ENCODE measurements at regions not wholly inside any gene's neighbourhood (a gene's known extent, or its start where the extent isn't known, plus 50 kb on each side); places are given as distances from the start of the nearest gene placed in this dataset.

DNA sequence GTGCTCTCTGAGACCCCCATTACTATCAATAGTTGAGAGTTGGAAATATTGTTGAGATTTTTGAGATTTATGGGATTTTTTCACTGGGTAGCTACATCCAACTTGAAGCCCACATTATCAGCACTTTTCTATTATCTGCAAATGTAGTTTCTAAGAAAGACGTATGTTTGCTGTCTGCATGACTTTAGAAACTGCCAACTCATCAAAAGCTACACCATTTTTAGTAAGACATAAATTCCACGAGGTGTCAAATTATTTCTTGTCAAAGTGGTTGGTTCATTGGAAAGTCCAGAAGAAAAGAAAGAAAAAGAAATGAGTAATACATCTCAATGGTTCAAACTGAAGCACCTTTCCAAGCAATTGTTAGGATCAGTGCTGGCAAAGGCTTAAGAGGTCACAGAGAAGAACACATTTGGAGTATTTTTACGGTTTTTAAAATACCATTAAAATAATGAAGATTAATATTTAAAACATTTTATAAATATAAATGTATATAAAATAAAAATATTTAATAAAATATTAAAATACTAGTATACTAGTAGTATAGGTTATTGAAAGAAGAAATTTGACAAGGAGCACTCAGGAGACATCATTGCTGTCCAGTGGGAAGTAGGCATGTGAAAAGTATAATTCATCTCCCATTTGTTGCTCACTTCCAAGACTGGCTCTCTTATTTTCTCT is 463.5 kb downstream of the TAFA4 start:
- peaks cover 7% of the 10 kb centered on the region for H3K27me3 Mint-ChIP-seq (ENCODE audit: low read depth)
- H3K27ac Mint-ChIP-seq (ENCODE audit: unreplicated experiment), result no peak overlapping the region
- no peaks in the 10 kb centered on the region for H3K4me1 Mint-ChIP-seq
- H3K4me3 Mint-ChIP-seq, result no peak overlapping the region
- H3K9me3 Mint-ChIP-seq, result no peaks in the 10 kb centered on the region
- no peaks in the 10 kb centered on the region for H3K36me3 Mint-ChIP-seq (ENCODE audit: low read depth)
- no peak for DNase-seq (ENCODE audit: low read depth, low spot score)
- TF ChIP-seq, protein P1, sequence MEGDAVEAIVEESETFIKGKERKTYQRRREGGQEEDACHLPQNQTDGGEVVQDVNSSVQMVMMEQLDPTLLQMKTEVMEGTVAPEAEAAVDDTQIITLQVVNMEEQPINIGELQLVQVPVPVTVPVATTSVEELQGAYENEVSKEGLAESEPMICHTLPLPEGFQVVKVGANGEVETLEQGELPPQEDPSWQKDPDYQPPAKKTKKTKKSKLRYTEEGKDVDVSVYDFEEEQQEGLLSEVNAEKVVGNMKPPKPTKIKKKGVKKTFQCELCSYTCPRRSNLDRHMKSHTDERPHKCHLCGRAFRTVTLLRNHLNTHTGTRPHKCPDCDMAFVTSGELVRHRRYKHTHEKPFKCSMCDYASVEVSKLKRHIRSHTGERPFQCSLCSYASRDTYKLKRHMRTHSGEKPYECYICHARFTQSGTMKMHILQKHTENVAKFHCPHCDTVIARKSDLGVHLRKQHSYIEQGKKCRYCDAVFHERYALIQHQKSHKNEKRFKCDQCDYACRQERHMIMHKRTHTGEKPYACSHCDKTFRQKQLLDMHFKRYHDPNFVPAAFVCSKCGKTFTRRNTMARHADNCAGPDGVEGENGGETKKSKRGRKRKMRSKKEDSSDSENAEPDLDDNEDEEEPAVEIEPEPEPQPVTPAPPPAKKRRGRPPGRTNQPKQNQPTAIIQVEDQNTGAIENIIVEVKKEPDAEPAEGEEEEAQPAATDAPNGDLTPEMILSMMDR (conservative IDR thresholded peaks at IDR 0.05), result no peak

DNA sequence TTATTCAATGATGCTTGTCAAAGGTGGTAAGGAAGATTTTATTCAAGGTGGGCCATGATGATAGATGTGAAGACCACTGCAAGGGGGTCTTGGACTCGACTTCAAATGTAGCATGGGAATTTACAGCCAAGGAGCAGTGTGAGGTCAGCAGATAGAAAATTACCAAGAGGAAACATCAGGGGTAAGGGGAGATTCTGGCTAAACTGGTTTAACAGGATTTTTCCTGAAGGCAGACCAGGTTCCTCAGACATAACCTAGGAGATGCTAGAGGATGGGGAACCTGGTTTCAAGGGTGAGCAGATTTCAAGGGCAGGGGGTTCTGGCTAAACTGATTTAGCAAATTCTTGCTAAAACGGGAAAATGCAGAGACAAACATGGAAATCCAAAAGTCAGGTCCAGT is 464.9 kb downstream of the TAFA4 start:
- Mint-ChIP-seq H3K27me3 (ENCODE audit: low read depth) (peaks cover 7% of the 10 kb centered on the region), H3K9me3 (no peaks in the 10 kb centered on the region), H3K36me3 (ENCODE audit: low read depth) (no peaks in the 10 kb centered on the region), H3K27ac (ENCODE audit: unreplicated experiment) (no peak overlapping the region), H3K4me1 (no peaks in the 10 kb centered on the region), H3K4me3 (no peak overlapping the region)
- no peak for DNase-seq (ENCODE audit: low read depth, low spot score)
- TF ChIP-seq, protein P1 (conservative IDR thresholded peaks at IDR 0.05), result no peak

DNA sequence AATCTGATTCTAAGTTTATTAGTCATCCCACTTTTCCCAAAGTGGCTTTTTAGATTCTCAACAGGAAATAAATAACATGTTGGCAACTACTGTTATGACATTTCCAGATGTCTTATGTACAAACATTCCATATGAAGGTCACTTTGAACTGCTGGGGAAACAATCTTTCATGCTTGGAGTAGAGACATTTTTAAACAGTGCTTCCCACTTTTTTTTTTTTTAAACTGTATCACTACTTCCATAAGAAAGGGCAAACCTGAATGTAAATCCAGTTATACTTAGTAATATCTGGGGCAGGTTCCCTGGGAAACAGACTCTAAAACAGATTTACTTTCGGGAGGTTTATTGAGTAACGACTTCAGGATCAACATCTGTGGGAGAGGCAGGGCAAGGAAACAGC is 473.8 kb downstream of the TAFA4 start:
- Mint-ChIP-seq H3K4me3 (no peak overlapping the region), H3K36me3 (ENCODE audit: low read depth) (no peaks in the 10 kb centered on the region)

GRCh38 chr3:68448510-68449383 is 483.6 kb downstream of the TAFA4 start:
- H3K9me3 Mint-ChIP-seq, result no peaks in the 10 kb centered on the region
- H3K4me3 Mint-ChIP-seq, result no peak overlapping the region
- no peaks in the 10 kb centered on the region for H3K27me3 Mint-ChIP-seq (ENCODE audit: low read depth)
- no peak for DNase-seq (ENCODE audit: low read depth, low spot score)
- H3K36me3 Mint-ChIP-seq (ENCODE audit: low read depth), result no peaks in the 10 kb centered on the region
- TF ChIP-seq, protein P1 (conservative IDR thresholded peaks at IDR 0.05), result no peak
- no peaks in the 10 kb centered on the region for H3K4me1 Mint-ChIP-seq
- no peak overlapping the region for H3K27ac Mint-ChIP-seq (ENCODE audit: unreplicated experiment)

More for the DNA sequence above, 473.8 kb downstream of the TAFA4 start:
- H3K27me3 Mint-ChIP-seq (ENCODE audit: low read depth), result no peaks in the 10 kb centered on the region
- peaks cover 2% of the 10 kb centered on the region for H3K9me3 Mint-ChIP-seq
- H3K27ac Mint-ChIP-seq (ENCODE audit: unreplicated experiment), result no peak overlapping the region
- H3K4me1 Mint-ChIP-seq, result no peaks in the 10 kb centered on the region
- TF ChIP-seq, protein P1 (conservative IDR thresholded peaks at IDR 0.05), result no peak
- DNase-seq (ENCODE audit: low read depth, low spot score), result no peak

GRCh38 chr3:68447885-68448284 is 484.5 kb downstream of the TAFA4 start:
- TF ChIP-seq, protein P1 (conservative IDR thresholded peaks at IDR 0.05), result no peak
- Mint-ChIP-seq H3K27ac (ENCODE audit: unreplicated experiment) (no peak overlapping the region), H3K4me3 (no peak overlapping the region), H3K4me1 (no peaks in the 10 kb centered on the region), H3K36me3 (ENCODE audit: low read depth) (no peaks in the 10 kb centered on the region), H3K9me3 (no peaks in the 10 kb centered on the region), H3K27me3 (ENCODE audit: low read depth) (no peaks in the 10 kb centered on the region)
- DNase-seq (ENCODE audit: low read depth, low spot score), result no peak
